ENCODE measurements at regions not wholly inside any gene's neighbourhood (a gene's known extent, or its start where the extent isn't known, plus 50 kb on each side); places are given as distances from the start of the nearest gene placed in this dataset.

DNA sequence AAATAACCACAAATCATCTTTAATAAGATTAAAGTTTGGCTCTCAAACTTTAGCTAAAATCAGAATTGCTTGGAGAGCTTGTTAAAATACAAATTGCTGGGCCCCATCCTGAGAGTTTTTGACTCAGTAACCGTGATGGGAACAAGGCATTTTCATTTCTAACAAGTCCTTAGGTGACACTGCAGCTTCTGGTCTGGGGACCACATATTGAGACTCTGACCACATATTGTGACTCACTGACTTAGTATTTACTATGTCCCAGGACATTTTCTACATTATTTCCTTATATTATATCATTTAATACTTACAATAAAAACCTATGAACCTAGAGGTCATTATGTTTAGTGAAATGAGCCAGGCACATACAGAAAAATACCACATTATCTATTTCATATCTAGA is 164.5 kb downstream of the ZMAT3 start:
- intact Hi-C loops (cut with micrococcal nuclease; ENCODE audit: unreplicated experiment) = no loop called here
- Histone ChIP-seq H3K36me3 (ENCODE audit: insufficient read depth, low read length, poor library complexity, severe bottlenecking) (no peaks in the 10 kb centered on the region), H3K9me3 (ENCODE audit: low read depth, low read length, poor library complexity, severe bottlenecking) (no peaks in the 10 kb centered on the region), H3K4me1 (ENCODE audit: insufficient read depth, low read length, poor library complexity, severe bottlenecking) (no peaks in the 10 kb centered on the region), H3K27ac (ENCODE audit: low read depth, low read length, poor library complexity, severe bottlenecking) (no peak overlapping the region), H3K4me3 (ENCODE audit: low read depth, low read length, poor library complexity, severe bottlenecking) (no peak overlapping the region), H3K27me3 (replicated peaks; ENCODE audit: insufficient read depth, low read depth, low read length, poor library complexity) (no peaks in the 10 kb centered on the region)
- TF ChIP-seq, protein P1, sequence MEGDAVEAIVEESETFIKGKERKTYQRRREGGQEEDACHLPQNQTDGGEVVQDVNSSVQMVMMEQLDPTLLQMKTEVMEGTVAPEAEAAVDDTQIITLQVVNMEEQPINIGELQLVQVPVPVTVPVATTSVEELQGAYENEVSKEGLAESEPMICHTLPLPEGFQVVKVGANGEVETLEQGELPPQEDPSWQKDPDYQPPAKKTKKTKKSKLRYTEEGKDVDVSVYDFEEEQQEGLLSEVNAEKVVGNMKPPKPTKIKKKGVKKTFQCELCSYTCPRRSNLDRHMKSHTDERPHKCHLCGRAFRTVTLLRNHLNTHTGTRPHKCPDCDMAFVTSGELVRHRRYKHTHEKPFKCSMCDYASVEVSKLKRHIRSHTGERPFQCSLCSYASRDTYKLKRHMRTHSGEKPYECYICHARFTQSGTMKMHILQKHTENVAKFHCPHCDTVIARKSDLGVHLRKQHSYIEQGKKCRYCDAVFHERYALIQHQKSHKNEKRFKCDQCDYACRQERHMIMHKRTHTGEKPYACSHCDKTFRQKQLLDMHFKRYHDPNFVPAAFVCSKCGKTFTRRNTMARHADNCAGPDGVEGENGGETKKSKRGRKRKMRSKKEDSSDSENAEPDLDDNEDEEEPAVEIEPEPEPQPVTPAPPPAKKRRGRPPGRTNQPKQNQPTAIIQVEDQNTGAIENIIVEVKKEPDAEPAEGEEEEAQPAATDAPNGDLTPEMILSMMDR (conservative IDR thresholded peaks at IDR 0.05; ENCODE audit: low read depth, low read length) = no peak
- TF ChIP-seq EZH2 (IDR thresholded peaks at IDR 0.05; ENCODE audit: borderline replicate concordance, low read depth, low read length, poor library complexity, severe bottlenecking) = no peak
- CTCF ChIA-PET = no interaction called here
- DNase-seq (ENCODE audit: low spot score) = no peak
- no TSS peak for BruUV-seq (replicated peaks)
- POLR2A ChIA-PET (ENCODE audit: low non-redundant PET) = no interaction called here

DNA sequence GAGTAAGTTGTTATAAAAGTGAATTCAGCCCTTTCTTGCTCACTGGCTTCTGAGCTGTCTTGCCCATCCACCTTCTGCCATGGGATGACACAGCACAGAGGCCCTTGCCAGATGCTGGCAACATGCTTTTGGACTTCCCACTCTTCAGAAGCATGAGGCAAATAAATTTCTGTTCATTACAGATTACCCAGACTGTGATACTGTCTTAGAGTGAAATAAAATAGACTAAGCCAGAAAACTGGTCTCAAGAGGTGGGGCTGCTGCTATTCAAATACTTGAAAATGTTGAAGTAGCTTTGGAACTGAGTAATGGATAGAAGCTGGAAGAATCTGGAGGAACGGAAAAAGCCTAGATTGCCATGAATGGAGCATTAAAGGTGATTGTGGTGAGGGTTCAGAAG is 170.4 kb downstream of the ZMAT3 start:
- Histone ChIP-seq H3K36me3 (ENCODE audit: insufficient read depth, low read length, poor library complexity, severe bottlenecking) (no peaks in the 10 kb centered on the region), H3K27me3 (replicated peaks; ENCODE audit: insufficient read depth, low read depth, low read length, poor library complexity) (no peaks in the 10 kb centered on the region), H3K9me3 (ENCODE audit: low read depth, low read length, poor library complexity, severe bottlenecking) (no peaks in the 10 kb centered on the region), H3K4me1 (ENCODE audit: insufficient read depth, low read length, poor library complexity, severe bottlenecking) (no peaks in the 10 kb centered on the region), H3K27ac (ENCODE audit: low read depth, low read length, poor library complexity, severe bottlenecking) (no peak overlapping the region), H3K4me3 (ENCODE audit: low read depth, low read length, poor library complexity, severe bottlenecking) (no peak overlapping the region)
- no peak for DNase-seq (ENCODE audit: low spot score)
- BruUV-seq (replicated peaks) = no TSS peak
- ChIA-PET CTCF (no interaction called here), POLR2A (ENCODE audit: low non-redundant PET) (no interaction called here)
- no peak for TF ChIP-seq EZH2 (IDR thresholded peaks at IDR 0.05; ENCODE audit: borderline replicate concordance, low read depth, low read length, poor library complexity, severe bottlenecking)
- TF ChIP-seq, protein P1 (conservative IDR thresholded peaks at IDR 0.05; ENCODE audit: low read depth, low read length) = no peak
- intact Hi-C loops (cut with micrococcal nuclease; ENCODE audit: unreplicated experiment) = no loop called here

DNA sequence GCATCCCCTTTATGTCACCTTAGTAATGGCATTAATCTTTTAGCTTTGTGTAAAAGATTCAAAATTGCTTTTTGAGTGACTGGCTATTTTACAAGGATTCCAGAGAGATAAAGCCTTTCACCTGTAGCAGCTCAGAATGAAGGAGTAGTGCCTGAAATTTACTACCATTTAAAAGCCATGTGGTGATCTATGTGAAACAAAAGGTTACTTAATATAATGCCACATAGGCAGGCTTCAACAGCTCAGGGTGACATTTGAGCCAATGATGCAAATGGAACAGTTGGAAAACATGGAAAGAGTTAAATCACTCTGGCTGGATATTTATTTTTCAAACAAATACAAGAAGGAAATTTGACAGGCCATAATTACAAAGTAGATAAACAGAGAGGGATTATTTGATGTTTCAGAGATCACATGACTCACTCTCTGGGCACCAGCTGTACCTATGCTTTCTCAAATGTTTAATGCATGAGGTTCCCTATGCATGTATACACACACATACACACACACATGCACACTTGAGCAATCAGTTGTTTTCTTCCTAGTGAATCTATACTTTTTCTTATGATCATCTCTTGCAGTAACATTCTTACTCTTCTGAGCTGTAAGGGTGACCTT is 171.5 kb downstream of the ZMAT3 start:
- Histone ChIP-seq H3K4me1 (ENCODE audit: insufficient read depth, low read length, poor library complexity, severe bottlenecking) (no peaks in the 10 kb centered on the region), H3K9me3 (ENCODE audit: low read depth, low read length, poor library complexity, severe bottlenecking) (no peaks in the 10 kb centered on the region), H3K4me3 (ENCODE audit: low read depth, low read length, poor library complexity, severe bottlenecking) (no peak overlapping the region), H3K27me3 (replicated peaks; ENCODE audit: insufficient read depth, low read depth, low read length, poor library complexity) (no peaks in the 10 kb centered on the region), H3K27ac (ENCODE audit: low read depth, low read length, poor library complexity, severe bottlenecking) (no peak overlapping the region), H3K36me3 (ENCODE audit: insufficient read depth, low read length, poor library complexity, severe bottlenecking) (no peaks in the 10 kb centered on the region)
- intact Hi-C loops (cut with micrococcal nuclease; ENCODE audit: unreplicated experiment) = no loop called here
- POLR2A ChIA-PET (ENCODE audit: low non-redundant PET) = no interaction called here
- TF ChIP-seq, protein P1 (conservative IDR thresholded peaks at IDR 0.05; ENCODE audit: low read depth, low read length) = no peak
- TF ChIP-seq EZH2 (IDR thresholded peaks at IDR 0.05; ENCODE audit: borderline replicate concordance, low read depth, low read length, poor library complexity, severe bottlenecking) = no peak
- DNase-seq (ENCODE audit: low spot score) = no peak
- CTCF ChIA-PET = no interaction called here
- BruUV-seq (replicated peaks) = no TSS peak
